ENCODE measurements at regions not wholly inside any gene's neighbourhood (a gene's known extent, or its start where the extent isn't known, plus 50 kb on each side); places are given as distances from the start of the nearest gene placed in this dataset.
"Not testable (repeated sequence)": the region's sequence is repeated elsewhere in the genome, so short reads cannot be mapped to it uniquely, and the experiment has no call there.

GRCh38 chr10:80697926-80698325, 160.2 kb downstream of the SH2D4B start:
- DNase-seq (ENCODE audit: low read depth), result no peak

GRCh38 chr10:80699602-80700039, 161.9 kb downstream of the SH2D4B start:
- peak; percentile 46 for DNase-seq (ENCODE audit: low read depth)

GRCh38 chr10:80700252-80700651, 162.6 kb downstream of the SH2D4B start:
- DNase-seq (ENCODE audit: low read depth), result no peak

- no peak for DNase-seq (ENCODE audit: low read depth)
Measured at GRCh38 chr10:80700760-80701444, 163.2 kb downstream of the SH2D4B start.

- DNase-seq (ENCODE audit: low read depth), result no peak
Measured at GRCh38 chr10:80701706-80702105, 164.0 kb downstream of the SH2D4B start.

DNA sequence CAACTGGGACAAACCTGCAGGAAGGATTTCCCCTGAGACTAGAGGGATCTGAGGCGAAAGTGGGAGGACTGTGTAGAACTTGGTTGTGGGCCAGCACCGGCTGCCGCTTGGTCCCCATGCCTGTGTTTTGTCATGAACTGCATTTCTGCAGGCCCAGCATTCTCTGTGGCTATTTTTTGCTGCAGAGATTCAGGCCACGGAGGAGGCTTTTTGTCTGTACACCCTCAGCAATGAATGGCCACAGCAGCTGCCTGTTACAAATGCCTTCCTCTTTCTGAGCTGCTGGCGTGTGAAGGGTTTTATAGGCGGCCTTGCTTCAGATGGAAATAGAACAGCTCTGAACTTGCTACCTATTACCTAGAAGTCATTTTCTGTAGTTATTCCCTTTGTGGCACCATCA, 164.4 kb downstream of the SH2D4B start:
- DNase-seq (ENCODE audit: low read depth), result no peak

GRCh38 chr10:80705899-80706298, 168.2 kb downstream of the SH2D4B start:
- no peak for DNase-seq (ENCODE audit: low read depth)

DNA sequence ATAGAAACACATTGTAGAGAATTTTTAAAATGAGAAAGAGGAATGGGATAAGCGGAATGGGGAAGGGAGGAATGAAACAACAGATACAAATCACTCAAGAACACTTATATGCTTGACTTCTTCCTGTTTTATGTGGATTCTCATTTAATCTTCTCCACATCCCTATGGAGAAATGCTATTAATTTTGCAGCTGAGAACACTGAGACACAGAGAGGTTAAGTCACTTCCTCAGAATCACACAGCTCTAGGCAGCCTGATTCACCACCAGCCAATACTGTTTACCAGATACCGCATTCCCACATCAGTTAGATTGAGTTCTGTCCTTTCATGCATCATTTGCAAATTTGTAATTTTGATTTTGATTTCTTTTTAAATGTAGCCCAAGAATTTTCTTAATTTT, 170.5 kb downstream of the SH2D4B start:
- no peak for DNase-seq (ENCODE audit: low read depth)

GRCh38 chr10:80708808-80709207, 171.1 kb downstream of the SH2D4B start:
- DNase-seq (ENCODE audit: low read depth), result no peak

DNA sequence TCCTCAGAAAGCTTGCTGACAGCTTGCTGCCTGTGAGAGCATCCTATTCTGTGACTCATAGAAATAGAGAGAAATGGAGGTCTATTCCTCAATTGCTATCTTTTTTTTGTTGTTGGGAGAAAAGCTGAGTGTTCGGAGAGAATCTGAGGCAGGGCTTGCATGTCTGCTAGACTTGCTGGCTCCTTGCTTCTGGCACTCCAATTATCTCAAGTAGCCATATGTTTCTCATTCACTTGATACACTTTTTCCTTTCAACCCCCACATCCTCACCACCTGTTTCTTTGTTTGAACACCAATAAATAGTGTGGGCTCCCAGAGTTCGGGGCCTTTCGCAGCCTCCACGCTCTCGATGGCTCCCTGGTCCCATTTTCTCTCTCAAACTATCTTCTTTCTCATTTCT, 172.2 kb downstream of the SH2D4B start:
- DNase-seq (ENCODE audit: low read depth), result no peak

DNA sequence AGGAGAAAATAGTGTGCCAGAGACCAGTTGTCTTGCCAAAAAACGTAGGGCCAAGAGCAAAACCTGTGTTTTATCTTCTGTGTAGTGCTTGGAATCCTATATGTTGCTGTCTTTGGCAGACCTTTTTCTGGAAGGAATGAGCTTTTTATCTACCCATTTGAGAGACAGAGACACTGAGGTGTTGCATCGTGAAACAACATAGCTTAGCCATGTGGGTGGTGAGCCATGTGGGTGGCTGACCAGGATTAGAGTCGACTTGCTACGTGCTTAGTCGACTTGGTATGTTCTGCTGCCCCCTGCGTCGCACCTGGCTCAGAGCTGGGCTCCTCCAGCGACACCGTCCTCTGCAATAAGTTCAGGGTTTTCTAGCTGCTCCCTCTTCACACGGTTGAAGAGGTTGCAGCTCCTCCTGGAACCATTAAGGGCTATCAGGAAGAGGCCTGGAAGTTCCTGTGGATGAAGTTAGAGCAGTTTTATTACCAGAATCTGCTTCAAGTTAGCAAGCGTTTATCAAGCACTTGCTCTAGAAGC, 175.8 kb downstream of the SH2D4B start:
- no peak for DNase-seq (ENCODE audit: low read depth)

DNA sequence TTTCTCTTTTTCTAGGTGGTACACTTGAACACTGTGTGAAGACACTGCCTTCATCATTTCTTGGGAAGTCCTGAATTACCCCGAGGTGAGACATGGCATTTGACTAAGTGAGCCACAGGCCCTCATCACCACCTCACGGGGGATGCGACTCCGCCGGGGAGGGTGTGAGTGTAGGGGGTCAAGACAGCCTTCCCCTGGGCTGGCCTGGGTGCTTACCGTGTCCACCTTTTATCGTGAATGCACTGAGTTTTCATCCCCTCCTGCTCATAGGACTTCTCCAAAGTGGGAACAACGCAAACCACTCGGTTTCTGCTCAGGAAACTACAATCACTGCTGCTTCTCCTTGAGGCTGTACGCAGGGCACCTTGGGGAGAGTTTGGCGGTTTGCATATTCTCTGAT, 176.9 kb downstream of the SH2D4B start:
- DNase-seq (ENCODE audit: low read depth), result no peak

DNA sequence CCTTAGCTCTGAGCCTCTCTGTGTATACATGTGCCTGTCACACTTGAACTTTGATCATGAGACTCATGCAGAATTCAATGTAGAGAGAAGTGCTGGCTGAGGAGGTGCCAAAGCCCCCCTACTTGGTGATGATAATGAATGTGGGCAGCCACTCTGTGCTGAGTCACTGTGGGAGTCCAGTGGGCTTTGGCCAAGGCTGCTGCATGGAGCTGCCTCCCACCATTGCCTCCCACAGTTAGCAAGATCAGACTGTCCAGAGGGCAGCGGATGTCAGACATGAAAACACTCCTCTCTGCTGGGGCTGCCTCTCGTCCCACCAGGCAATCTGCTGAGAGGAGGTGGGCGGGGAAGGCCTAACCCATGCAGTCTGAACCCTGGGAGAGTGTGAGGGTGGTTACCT, 180.3 kb downstream of the SH2D4B start:
- no peak for DNase-seq (ENCODE audit: low read depth)

- DNase-seq (ENCODE audit: low read depth), result no peak
Measured at GRCh38 chr10:80719935-80720334, 182.2 kb downstream of the SH2D4B start.

GRCh38 chr10:80720549-80720948, 182.8 kb downstream of the SH2D4B start:
- DNase-seq (ENCODE audit: low read depth), result no peak

GRCh38 chr10:80728354-80728753, 190.7 kb downstream of the SH2D4B start:
- DNase-seq (ENCODE audit: low read depth), result not testable (repeated sequence)

GRCh38 chr10:80729896-80730295, 192.2 kb downstream of the SH2D4B start:
- DNase-seq (ENCODE audit: low read depth), result no peak

DNA sequence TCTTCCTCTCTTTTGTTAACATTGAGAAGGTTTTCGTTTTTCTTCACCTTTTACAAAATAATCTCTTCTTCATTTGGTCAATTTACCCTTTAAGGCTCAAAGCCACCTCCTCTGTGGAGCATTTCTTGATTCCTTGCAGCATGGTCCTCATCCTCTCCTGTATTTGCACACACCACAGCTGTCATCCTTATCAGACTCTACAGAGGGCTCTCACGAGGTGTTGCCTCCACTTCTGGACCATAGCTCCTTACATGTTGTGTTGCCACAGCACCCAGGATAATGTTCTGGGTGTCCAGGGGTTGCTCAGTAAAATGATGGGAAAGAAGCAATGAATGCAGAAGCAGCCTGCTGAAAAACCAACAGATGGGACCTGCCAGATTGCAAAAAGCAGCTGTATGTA, 192.8 kb downstream of the SH2D4B start:
- DNase-seq (ENCODE audit: low read depth), result no peak

GRCh38 chr10:80734589-80734988, 196.9 kb downstream of the SH2D4B start:
- no peak for DNase-seq (ENCODE audit: low read depth)

DNA sequence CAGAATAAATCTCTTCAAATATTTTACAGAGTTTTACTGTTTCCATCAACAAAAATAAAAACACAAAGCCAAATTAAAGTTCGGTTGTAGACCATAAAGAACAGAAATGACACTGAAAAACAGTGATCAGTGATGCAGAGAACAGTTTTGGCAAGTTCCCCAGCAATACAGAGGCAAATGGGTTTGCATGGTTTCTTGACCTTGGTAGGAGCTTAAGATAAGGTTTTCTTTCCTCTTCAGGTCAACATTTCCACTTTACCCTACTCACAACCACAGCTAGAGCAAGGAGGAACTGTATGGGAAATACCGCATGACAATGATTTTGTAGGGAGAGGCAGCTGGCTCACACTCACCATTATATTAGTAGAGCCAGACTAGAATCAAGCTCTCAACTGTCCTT, 199.5 kb downstream of the SH2D4B start:
- no peak for DNase-seq (ENCODE audit: low read depth)

DNA sequence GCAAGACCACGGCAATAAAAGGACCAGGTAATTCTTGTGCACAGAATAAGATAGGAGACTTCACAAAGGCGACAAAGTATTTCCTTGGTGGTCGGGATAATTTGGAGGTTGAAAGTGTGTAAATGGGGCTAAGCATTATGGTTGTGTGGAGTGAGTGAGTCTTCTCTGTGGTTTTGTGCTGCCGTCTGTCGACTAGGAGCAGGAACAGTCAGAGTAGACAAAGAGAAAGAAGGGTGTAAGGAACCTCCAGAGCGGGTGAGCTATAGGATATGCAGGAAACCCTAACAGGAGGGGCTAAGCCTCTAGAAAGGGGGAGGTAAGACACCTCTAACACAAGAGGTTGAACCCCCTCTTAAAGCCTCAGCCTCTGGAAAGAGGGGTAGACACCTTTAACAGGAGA, 201.6 kb downstream of the SH2D4B start:
- DNase-seq (ENCODE audit: low read depth), result no peak

DNA sequence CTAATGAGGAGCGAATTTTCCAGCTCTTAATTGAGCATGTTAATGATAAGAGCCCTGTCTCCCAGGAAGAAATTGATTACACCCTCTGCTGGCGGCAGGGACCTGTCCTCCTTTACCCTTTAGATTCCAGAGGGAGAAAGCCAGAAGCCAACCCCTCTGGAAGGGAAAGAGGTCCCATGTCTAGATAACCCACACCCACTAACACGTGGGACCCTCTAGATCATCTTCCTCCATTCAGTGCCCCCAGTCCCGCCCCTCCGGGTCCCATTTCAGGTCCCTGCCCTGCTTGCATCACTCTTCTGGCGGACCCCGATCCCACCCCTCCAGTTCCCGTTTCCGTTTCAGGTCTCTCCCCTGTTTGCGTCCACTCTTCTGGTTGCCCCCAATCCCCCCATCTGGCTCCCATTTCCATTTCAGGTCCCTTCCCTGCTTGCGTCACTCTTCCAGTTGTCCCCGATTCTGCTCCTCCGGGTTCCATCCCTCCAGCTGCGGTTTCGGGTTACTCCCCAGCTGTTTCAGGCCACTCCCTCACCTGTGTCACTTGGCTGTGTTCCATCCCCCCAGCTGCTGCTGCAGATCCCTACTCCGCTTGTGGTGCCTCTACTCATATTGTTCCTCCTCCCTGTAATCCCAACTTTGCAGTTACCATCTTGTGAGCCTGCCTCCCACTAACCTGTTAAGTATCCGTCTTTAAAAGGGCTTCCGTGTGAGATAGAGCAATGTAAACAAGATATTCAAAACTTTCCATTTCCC, 202.4 kb downstream of the SH2D4B start:
- DNase-seq (ENCODE audit: low read depth), result no peak

- DNase-seq (ENCODE audit: low read depth), result no peak
Measured at GRCh38 chr10:80741278-80741677, 203.6 kb downstream of the SH2D4B start.

DNA sequence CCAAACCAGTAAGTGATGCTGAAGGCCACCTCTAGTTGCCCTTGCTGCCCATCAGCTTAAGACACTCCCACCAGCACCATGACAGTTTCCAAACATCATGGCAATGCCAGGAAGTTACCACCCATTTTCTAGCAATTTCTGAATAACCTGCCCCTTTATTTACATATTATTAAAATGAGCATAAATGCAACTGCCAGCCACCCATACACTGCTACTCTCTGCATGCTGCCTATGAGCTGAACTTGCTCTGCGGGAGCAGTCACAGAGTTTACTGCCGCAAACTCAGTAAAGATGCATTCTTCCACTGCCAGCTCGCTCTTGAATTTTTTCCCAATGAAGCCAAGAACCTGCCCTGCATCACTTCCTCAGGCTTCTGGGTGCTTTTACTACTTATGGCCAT, 212.6 kb downstream of the SH2D4B start:
- DNase-seq (ENCODE audit: low read depth), result no peak

Data from stimulated activated CD8-positive, alpha-beta memory T cell treated with anti-CD3 and anti-CD28 coated beads, Interleukin-15, amount 100 ng/mL, for 1 hour (primary cell).